ENCODE measurements at regions not wholly inside any gene's neighbourhood (a gene's known extent, or its start where the extent isn't known, plus 50 kb on each side); places are given as distances from the start of the nearest gene placed in this dataset.

DNA sequence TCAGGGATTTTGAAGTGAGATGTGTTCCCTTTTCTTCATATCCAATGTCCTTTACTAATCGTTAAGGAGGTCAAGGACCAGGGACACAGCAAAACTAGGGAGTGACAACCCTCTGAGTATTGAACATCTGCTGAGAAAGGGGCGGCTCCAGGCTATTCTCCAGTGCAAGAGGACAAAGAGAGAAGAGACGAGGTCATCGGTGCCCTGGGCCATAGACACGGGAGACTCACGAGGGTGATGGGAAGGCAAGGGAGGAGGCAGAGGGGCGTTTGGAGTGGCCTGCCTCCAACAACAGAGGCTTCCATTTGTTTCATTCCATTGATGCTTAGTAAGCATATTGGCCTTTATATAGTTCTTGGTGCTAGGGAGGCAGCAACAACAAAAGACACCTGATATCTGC is 268.4 kb downstream of the CXCL12 start:
- DNase-seq (ENCODE audit: low read depth in 1 of 2, low spot score in 2 of 2) (no peak), FAIRE-seq (no peak)
- H2BK20ac ChIP-seq (ENCODE audit: low read length), result no peak overlapping the region
- no peak overlapping the region for H3K4ac ChIP-seq (replicated peaks; ENCODE audit: insufficient read length, low read depth, low read length)
- no peak overlapping the region for H4K8ac ChIP-seq (ENCODE audit: extremely low read depth, insufficient read depth, low read length)
- no peak overlapping the region for H2BK12ac ChIP-seq (ENCODE audit: low read depth, low read length)
- no peak overlapping the region for H3K18ac ChIP-seq (ENCODE audit: extremely low read depth, low read length)
- H3K23ac ChIP-seq (ENCODE audit: insufficient read length), result no peak overlapping the region
- H4K91ac ChIP-seq (replicated peaks; ENCODE audit: insufficient read length, low read length), result no peak overlapping the region
- no peak overlapping the region for H2BK15ac ChIP-seq (ENCODE audit: low read length)
- CTCF ChIA-PET (ENCODE audit: partially characterized antibody), result interaction anchor here (1.5 kb wide), 1 partner anchor 19 kb away, joined by 4 read pairs; no protein-coding TSS in a partner anchor
- H2AK5ac ChIP-seq (ENCODE audit: low read depth, low read length), result no peak overlapping the region
- no peaks in the 10 kb centered on the region for H3K79me1 ChIP-seq (ENCODE audit: low read depth, low read length)
- POLR2A ChIA-PET (ENCODE audit: partially characterized antibody), result interaction anchor here (1.3 kb wide), 1 partner anchor 266 kb away, joined by 3 read pairs; no protein-coding TSS in a partner anchor
- no peak overlapping the region for H3K14ac ChIP-seq (ENCODE audit: insufficient read length)
- H2BK120ac ChIP-seq (replicated peaks; ENCODE audit: low read depth, low read length), result no peak overlapping the region
- no peak overlapping the region for H2AFZ ChIP-seq (ENCODE audit: low read length)
- H3K9me3 ChIP-seq (ENCODE audit: insufficient read depth in 2 of 2, low read depth in 1 of 2, low read length in 1 of 2), result 0 out of 4 replicates have a peak, but pooled peaks cover 0 to 2% of the 10 kb centered on the region in 2 experiments
- WGBS, 2 experiments (ENCODE audit: extremely low coverage in 1 of 2, insufficient coverage in 1 of 2, insufficient read length in 1 of 2, insufficient replicate concordance in 2 of 2, low coverage in 1 of 2, low lambda C conversion rate in 2 of 2, missing lambda C conversion rate in 1 of 2), result 84% methylated on average over 7 of the region's 7 CpGs; no CpG with 5 or more reads in 1 of the 2 experiments
- no peak overlapping the region for H3K4me3 ChIP-seq (ENCODE audit: extremely low read depth in 1 of 4, insufficient read depth in 2 of 4, low read depth in 3 of 4, low read length in 4 of 4)
- H3K27ac ChIP-seq (ENCODE audit: low read depth, low read length), result no peak overlapping the region
- peaks cover 0 to 2% (median 0%) of the 10 kb centered on the region in 4 experiments; a peak in 1 of 7 replicates for H3K4me1 ChIP-seq (replicated peaks in 1 of 4; ENCODE audit: control insufficient read depth in 3 of 4, insufficient read depth in 4 of 4, low read length in 3 of 4)
- no peak overlapping the region for H3K56ac ChIP-seq (replicated peaks; ENCODE audit: insufficient read length, low read depth, low read length)
- no peaks in the 10 kb centered on the region for H4K20me1 ChIP-seq (replicated peaks in 1 of 2; ENCODE audit: control insufficient read depth in 1 of 2, insufficient read depth in 2 of 2, low read length in 2 of 2)
- no peaks in the 10 kb centered on the region for H3K79me2 ChIP-seq (ENCODE audit: control insufficient read depth in 1 of 2, insufficient read depth in 2 of 2, low read length in 2 of 2)
- no peak overlapping the region for H3K4me2 ChIP-seq (ENCODE audit: insufficient read depth in 1 of 2, low read depth in 2 of 2, low read length in 2 of 2)
- H2BK5ac ChIP-seq (ENCODE audit: low read depth, low read length), result no peak overlapping the region
- H4K5ac ChIP-seq (ENCODE audit: insufficient read length, low read depth, low read length), result no peak overlapping the region
- no peak overlapping the region for H3K9ac ChIP-seq (replicated peaks in 1 of 4; ENCODE audit: extremely low read depth in 1 of 4, low read depth in 3 of 4, low read length in 3 of 4)
- no peaks in the 10 kb centered on the region for H3K27me3 ChIP-seq (replicated peaks in 1 of 4; ENCODE audit: control insufficient read depth in 3 of 4, extremely low read depth in 1 of 4, insufficient read depth in 3 of 4, low read length in 3 of 4)
- no peaks in the 10 kb centered on the region; a peak in 1 of 8 replicates for H3K36me3 ChIP-seq (ENCODE audit: control insufficient read depth in 2 of 4, insufficient read depth in 4 of 4, low read length in 3 of 4)
- H3K23me2 ChIP-seq (ENCODE audit: low read depth, low read length), result no peaks in the 10 kb centered on the region
- TF ChIP-seq NRF1 (IDR thresholded peaks at IDR 0.05; ENCODE audit: low read depth, low read length) (no peak), SAP30 (IDR thresholded peaks at IDR 0.05; ENCODE audit: insufficient read depth, insufficient replicate concordance, low read length) (no peak), GABPA (IDR thresholded peaks at IDR 0.05; ENCODE audit: borderline replicate concordance, insufficient read depth, low read length) (no peak), SIRT6 (IDR thresholded peaks at IDR 0.05; ENCODE audit: low read length) (no peak), HDAC6 (IDR thresholded peaks at IDR 0.05; ENCODE audit: low read depth, low read length) (no peak), SP1 (IDR thresholded peaks at IDR 0.05; ENCODE audit: low read depth, low read length) (no peak), GTF2F1 (IDR thresholded peaks at IDR 0.05; ENCODE audit: borderline replicate concordance, low read depth, low read length) (no peak), KDM1A (IDR thresholded peaks at IDR 0.05; ENCODE audit: borderline replicate concordance, low read length) (no peak), ASH2L (IDR thresholded peaks at IDR 0.05; ENCODE audit: low read length) (no peak), CHD1 (IDR thresholded peaks at IDR 0.05; ENCODE audit: low read depth, low read length) (no peak), TBP (IDR thresholded peaks at IDR 0.05; ENCODE audit: low read depth, low read length) (no peak), EZH2 (IDR thresholded peaks at IDR 0.05; ENCODE audit: low read depth, low read length, severe bottlenecking) (no peak), BRCA1 (IDR thresholded peaks at IDR 0.05; ENCODE audit: low read depth, low read length) (no peak), CHD2 (IDR thresholded peaks at IDR 0.05; ENCODE audit: low read length) (no peak)

Data from H1 (cell line).